ENCODE measurements at regions not wholly inside any gene's neighbourhood (a gene's known extent, or its start where the extent isn't known, plus 50 kb on each side); places are given as distances from the start of the nearest gene placed in this dataset.

DNA sequence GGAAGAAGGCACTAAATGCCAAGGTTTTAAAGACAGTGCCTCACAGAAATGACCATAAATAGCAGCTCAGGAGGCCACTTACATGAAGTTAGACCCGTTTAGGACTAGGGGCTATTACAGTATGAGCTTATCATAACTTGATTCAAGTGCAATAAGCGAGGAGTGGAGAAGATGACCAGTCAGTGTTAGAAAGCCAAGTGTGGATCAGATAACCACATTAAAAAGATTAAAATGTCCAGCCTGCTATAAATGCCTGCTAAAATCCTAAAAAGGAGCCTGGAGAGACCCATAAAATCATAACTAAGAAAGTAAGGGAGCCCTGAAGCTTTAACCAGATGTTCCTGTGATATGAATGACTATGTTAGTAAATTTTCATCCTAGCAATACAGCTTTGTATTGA is 117.5 kb upstream of the ZNF521 start:
- DNase-seq = no peak

- peak; percentile 52 for DNase-seq
These were observed 115.4 kb upstream of the ZNF521 start for GRCh38 chr18:25467226-25467987.

DNA sequence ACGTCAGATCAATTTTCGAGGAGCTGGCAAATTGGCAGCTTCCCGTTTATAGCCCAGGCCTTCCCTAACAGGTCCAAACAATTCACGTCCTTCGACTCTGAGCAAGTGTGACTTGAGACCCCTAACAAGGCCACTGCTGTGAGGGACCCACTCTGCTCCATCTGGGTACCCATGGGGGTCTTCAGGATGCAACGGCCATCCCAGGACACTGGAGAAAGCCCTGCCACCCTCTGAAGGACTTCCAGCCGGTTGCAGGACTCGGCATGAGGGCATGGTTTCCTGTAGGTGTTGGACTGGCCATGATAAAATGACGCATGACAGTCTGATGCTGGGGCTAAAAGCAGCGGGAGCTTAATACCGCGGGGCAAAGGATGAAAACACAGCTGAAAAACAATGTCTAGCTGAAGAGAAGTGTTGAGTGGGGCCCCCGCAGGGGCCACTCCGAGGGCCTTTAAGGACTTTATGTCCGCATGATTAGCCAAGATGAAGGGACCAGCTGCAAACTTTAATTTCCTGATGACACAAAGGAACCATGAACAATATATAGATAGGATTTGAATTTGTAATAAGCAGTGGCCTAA is 113.3 kb upstream of the ZNF521 start:
- DNase-seq = no peak

GRCh38 chr18:25464227-25464626 is 112.3 kb upstream of the ZNF521 start:
- no peak for DNase-seq

DNA sequence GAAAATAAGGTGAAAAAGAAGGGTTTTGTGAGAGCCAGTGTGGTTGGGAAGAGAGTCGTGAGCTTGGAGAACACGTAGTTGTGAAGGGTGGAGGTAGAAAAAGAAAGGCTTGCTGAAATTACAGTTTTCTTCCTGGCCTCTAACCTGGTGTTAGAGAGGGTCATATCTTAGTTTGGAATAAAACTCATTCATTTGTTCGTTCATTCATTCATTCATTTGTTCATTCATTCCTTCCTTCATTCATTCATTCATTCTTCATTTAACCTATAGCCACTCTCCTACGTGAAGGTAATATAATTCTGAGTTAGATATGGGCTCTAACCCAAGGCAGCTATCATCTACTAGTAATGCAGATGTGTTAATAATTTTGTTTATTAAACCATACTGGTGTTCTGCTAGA is 111.8 kb upstream of the ZNF521 start:
- no peak for DNase-seq

GRCh38 chr18:25459814-25460213 is 107.8 kb upstream of the ZNF521 start:
- DNase-seq = no peak

DNA sequence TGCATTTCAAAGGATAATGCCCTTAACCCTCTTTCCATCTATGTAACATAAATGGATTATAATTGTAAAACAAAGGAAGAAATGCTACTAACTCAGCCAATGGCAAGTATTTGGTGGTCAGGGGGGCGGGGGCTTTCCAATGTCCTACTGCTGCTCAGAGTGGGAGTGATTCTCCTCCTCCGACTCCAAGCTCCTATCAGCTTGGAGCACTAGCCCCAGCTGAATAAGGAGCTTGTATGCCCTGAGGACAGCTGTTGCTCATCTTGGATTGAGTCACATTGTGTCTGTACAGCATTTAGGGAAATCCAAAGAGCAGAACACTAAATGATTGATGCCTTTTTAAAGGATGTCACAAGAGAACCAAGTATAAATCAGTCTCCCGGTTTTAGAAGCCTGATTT is 105.6 kb upstream of the ZNF521 start:
- DNase-seq = no peak

DNA sequence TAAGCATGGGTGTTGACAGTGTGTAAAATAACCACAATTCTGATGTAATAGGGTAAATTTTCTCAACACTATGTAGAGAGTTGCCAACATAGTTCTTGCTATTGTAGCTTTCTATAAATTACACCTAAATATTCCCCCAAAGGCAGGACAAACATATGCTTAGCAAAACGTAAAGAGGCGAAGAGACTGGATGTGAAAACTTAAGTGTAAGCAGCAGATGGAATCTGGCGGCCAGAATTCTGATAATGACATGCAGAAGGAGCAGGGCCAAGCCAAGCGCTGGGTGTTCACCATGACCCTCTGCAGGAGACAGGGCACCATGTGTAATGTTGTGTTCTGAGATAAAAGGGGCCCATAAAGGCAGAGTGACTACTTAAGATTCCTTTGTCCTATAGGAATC is 105.2 kb upstream of the ZNF521 start:
- no peak for DNase-seq

DNA sequence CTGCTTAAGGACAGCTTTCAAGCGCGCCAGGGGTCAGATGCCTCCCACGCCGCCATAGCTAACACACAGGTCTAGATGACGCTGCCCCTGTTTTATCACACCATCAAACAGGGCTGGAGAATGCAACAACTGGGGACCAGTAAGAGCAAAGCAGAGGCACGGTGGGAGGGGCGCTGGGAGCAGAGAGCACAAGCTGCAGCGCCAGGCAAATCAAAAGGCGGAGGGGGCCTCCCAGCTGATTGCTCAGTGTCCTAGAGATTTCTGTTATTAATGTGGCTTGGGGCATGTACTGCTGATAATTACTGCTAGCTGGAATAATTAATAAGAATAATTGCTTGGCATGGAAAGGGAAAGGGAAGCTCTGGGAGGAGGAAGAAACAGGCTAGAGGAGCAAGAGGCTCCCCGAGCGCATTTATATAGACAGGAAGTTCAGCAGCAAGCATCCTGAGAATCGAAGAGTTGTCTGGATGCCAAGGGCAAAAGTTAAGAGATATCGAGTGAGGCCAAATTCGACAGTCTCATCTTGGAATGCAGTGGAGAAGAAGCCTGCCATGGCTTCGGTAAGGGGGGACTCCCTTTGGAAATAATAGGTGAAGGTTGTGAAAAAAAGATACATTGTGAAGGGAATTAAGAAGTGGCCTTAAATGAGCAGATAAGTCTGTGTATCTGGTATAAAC is 104.5 kb upstream of the ZNF521 start:
- no peak for DNase-seq

DNA sequence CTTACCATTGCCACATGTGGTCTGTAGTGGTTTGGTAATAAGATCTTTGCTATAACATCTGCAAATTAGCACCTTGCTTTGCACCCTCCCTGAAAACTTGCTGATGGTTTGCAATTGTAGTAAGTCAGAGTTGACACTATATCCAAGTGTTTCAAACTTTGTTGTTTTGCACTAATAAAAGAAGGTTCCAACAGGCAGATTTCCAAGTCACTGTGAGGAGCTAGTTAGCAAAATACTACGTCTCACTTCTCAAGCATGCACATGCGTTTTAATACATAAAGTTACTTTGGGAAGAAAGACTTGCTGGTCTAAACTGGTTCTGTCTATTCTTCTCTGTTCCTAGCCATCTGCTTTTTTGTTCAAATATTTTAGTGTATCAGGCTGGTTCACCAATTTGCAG is 103.7 kb upstream of the ZNF521 start:
- no peak for DNase-seq

GRCh38 chr18:25455159-25455558 is 103.2 kb upstream of the ZNF521 start:
- no peak for DNase-seq

DNA sequence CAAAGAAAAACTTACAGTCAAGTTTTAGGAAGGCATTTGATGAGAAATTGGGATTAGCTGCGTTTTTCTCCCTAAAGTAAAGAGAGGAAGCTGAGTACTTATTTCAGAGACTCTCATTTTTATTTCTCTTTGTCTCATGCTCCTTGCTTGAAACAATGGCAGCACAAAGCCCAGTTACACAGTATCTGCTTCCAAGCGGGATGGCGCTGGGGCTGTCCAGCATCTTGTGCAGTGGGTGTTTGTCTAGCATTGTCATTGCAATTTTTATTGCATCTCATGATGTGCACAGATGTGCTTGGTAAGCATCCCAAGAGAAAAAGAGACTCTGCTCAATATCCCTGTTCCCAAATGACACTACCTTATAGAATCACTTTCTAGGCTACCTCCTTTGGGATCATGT is 102.8 kb upstream of the ZNF521 start:
- no peak for DNase-seq

GRCh38 chr18:25454270-25454659 is 102.3 kb upstream of the ZNF521 start:
- DNase-seq = no peak

GRCh38 chr18:25453556-25454269 is 101.7 kb upstream of the ZNF521 start:
- DNase-seq = no peak

GRCh38 chr18:25451077-25451658 is 99.2 kb upstream of the ZNF521 start:
- DNase-seq = no peak

DNA sequence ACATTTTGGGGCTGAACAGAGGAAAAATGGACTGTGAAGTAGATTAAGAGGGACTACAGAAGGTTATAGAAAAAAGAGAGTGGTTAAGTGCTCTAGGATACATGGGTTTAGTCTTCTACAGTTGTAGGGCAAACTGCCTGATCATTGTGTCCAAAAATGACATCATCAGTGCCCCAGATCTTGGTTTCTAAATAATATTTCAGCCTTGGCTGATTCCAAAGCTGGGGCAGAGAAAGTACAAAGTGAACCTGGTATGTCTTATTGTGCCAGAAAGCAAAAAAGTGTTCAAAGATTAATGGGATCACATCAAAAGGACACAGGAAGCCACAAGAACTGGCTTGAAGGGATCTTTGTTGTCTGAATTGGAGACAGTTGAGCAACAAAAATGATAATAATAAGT is 97.1 kb upstream of the ZNF521 start:
- no peak for DNase-seq

DNA sequence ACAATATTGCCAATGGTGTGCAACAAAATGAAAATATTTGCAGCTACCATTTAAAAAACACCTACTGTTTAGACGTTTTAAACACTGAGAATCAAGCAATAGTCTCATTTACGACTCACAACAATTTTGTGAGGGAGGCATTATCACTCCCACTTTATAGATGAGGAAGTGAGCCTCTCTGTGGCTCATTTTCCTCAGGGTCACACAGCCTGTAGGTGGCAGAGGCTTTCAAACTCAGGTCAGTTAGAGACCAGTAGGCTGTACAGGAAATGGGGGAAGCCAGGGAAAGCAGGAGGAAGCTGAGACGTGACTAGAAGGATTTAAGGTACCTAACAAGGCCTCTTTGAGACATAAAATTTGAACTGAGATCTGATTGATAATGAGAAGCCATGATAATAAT is 95.0 kb upstream of the ZNF521 start:
- DNase-seq = no peak

DNA sequence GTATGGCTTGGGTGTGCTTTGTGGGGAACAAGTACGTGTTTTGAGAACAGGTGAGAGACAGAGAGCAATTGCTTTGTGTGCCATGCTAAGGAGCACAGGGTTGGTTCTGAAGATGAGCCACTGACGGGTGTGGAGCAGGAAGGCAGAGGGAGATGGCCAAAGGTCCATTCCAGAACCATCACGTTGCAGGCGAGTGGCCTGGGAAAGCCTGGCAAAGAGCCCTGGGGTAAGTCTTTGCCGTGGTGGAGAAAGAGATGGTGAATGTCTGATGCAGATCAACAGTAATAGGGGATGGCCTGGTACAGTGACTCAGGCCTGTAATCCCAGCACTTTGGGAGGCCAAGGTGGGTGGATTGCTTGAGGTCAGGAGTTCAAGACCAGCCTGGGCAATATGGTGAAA is 93.5 kb upstream of the ZNF521 start:
- no peak for DNase-seq

DNA sequence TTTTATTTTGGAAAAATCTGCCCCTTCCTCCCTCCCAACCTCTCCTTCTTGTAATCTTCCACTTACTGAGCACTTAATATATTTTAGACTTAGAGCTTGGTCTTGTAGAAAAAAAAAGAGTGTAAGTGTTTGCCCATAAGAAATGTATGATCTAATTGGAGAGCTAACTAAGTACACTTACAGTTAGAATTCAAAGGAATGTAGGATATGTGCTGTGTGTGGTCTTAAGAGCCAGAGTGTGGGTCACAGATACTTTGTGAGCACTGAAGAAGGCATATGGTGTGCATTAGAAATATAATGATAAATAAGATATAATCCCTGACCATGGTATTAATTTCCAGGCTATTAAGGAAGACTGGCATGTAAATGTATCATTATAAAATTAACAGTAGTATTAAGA is 91.8 kb upstream of the ZNF521 start:
- DNase-seq = no peak

- no peak for DNase-seq
These were observed 83.3 kb upstream of the ZNF521 start for GRCh38 chr18:25435149-25435782.

GRCh38 chr18:25434745-25435144 is 82.8 kb upstream of the ZNF521 start:
- DNase-seq = no peak

DNA sequence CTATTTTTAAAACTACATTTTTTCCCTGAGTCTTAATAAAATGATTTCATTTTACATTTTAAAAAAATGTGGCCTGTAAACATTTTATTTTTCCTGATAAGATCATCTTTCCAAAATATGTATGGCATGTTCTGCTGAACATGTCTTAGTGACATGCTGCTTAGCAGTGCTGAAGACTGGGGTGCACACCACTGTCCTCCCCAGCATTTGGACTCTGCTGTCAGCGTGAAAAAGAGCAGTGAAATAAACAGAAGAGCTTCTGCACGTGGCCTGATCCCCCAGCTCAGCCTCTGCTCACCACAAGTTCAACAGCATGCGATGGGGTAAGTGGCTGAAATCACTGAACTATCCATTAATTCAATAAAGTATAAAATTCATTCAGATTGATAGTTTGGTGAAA is 81.6 kb upstream of the ZNF521 start:
- DNase-seq = no peak

- DNase-seq = no peak
These were observed 73.1 kb upstream of the ZNF521 start for GRCh38 chr18:25425024-25425423.
